BLaER1 (cell line): ENCODE measurements at regions not wholly inside any gene's neighbourhood (a gene's known extent, or its start where the extent isn't known, plus 50 kb on each side); places are given as distances from the start of the nearest gene placed in this dataset.
"Not testable (repeated sequence)": the region's sequence is repeated elsewhere in the genome, so short reads cannot be mapped to it uniquely, and the experiment has no call there.

Experiments used
- H3K27ac ChIP-seq: shearing (Covaris generic); formaldehyde crosslinking; 2 replicates; pipeline ENCODE4 v1.8.1; 2022
- H3K27me3 ChIP-seq: shearing (Covaris generic); formaldehyde crosslinking; 2 replicates; pipeline ENCODE4 v1.8.1; 2022
- H3K36me3 ChIP-seq: shearing (Covaris generic); formaldehyde crosslinking; 2 replicates; pipeline ENCODE4 v1.8.1; 2022
- H3K4me1 ChIP-seq: shearing (Covaris generic); formaldehyde crosslinking; 2 replicates; pipeline ENCODE4 v1.8.1; 2022
- H3K4me2 ChIP-seq: shearing (Covaris generic); formaldehyde crosslinking; 2 replicates; pipeline ENCODE4 v1.8.1; 2022
- H3K4me3 ChIP-seq: shearing (Covaris generic); formaldehyde crosslinking; 2 replicates; pipeline ENCODE4 v1.8.1; 2022
- H3K9ac ChIP-seq: shearing (Covaris generic); formaldehyde crosslinking; 2 replicates; pipeline ENCODE4 v1.8.1; 2022
- H3K9me3 ChIP-seq: shearing (Covaris generic); formaldehyde crosslinking; 2 replicates; pipeline ENCODE4 v1.8.1; 2022
- H4K20me1 ChIP-seq: shearing (Covaris generic); formaldehyde crosslinking; 2 replicates; pipeline ENCODE4 v1.8.1; 2022
- Cebpa-rat ChIP-seq: shearing (Covaris generic); IDR thresholded peaks from 2 replicates; pipeline ENCODE4 v1.8.1; 2022

DNA sequence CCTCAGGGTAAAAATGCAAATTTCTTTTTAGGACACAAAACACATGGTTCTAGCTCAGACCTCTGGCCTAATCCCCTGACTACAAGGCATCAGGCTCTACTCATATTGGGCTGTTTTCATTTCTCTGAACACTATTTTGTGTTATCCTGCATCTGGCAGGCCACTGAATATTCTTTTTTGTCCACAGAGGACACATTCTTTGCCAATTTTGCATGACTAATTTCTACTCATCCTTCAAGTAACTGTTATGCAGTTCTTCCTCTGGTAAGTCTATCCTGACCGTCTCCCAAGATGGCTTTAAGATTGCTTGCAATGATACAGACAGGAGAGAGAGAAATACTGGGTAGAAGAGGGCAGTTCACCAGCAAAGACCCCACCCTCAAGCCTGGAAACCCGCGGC is 107.6 kb upstream of the RGPD4 start:
- Histone ChIP-seq H3K4me3 (no peak overlapping the region), H3K27ac (no peak overlapping the region), H3K27me3 (no peaks in the 10 kb centered on the region), H4K20me1 (no peaks in the 10 kb centered on the region), H3K9ac (no peak overlapping the region), H3K4me2 (no peak overlapping the region), H3K4me1 (no peaks in the 10 kb centered on the region), H3K9me3 (no peaks in the 10 kb centered on the region), H3K36me3 (no peaks in the 10 kb centered on the region)
- no peak for TF ChIP-seq Cebpa-rat

DNA sequence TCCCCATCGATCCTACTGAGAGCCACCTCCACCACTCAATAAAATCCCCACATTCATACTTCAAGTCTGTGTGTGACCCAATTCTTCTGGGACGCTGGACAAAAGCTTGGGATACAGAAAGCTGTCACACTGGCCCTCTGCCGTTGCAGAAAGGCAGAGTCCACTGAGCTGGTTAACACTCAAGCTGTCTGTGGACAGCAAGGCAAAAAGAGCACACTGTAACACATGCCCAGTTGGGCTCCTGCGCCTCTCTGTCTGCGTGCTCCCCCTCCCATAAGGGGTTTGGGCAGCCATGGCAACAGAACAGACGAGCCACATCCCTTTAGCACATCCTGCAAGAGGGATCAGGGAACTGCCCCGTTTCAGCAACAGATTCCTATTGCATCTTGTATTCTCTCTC is 106.9 kb upstream of the RGPD4 start:
- H3K9me3 ChIP-seq, result no peaks in the 10 kb centered on the region
- H4K20me1 ChIP-seq, result no peaks in the 10 kb centered on the region
- no peak for TF ChIP-seq Cebpa-rat
- H3K27me3 ChIP-seq, result no peaks in the 10 kb centered on the region
- H3K27ac ChIP-seq, result no peak overlapping the region
- H3K9ac ChIP-seq, result no peak overlapping the region
- H3K4me3 ChIP-seq, result no peak overlapping the region
- no peaks in the 10 kb centered on the region for H3K36me3 ChIP-seq
- no peak overlapping the region for H3K4me2 ChIP-seq
- H3K4me1 ChIP-seq, result no peaks in the 10 kb centered on the region

DNA sequence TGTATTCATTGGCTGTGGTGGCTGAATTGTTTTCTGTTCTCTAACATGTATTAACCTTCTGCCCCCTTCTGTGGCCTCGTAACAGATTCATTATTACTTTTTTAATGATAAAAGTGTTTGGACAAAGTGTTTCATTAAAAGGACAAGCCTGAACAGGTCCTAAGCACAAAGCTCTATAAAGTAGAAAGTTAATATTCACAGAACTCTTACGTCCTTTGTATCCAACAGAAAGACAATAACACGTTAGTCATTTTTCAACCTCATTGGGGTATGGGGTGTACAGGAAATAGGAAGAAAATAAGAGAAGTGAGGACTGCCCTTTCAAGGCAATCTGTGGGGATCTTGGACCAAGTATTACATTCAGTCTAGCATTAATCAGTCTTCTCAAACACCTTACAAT is 105.5 kb upstream of the RGPD4 start:
- no peak overlapping the region for H3K4me2 ChIP-seq
- H3K4me3 ChIP-seq, result no peak overlapping the region
- no peaks in the 10 kb centered on the region for H3K27me3 ChIP-seq
- H3K9ac ChIP-seq, result no peak overlapping the region
- no peaks in the 10 kb centered on the region for H4K20me1 ChIP-seq
- TF ChIP-seq Cebpa-rat, result no peak
- no peak overlapping the region for H3K27ac ChIP-seq
- H3K9me3 ChIP-seq, result no peaks in the 10 kb centered on the region
- no peaks in the 10 kb centered on the region for H3K4me1 ChIP-seq
- H3K36me3 ChIP-seq, result no peaks in the 10 kb centered on the region

DNA sequence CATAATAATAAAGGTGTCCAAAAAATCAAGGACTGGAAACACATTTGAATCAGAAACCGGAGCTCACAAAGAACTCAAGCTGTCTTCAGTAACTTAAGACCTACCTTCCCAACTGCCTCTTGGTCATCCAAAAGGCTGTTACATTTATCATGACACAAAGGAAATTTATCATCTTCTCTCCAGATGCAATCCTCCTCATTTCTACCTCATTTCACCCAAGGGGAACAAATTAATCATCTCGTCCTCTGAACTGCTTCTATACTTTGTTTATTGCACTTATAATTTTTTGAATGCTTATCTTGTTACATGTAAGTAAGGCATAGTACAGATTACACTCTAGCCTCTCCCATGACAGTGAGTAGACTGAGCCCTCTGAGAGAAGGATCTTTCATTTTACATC is 105.1 kb upstream of the RGPD4 start:
- TF ChIP-seq Cebpa-rat, result no peak
- H3K4me3 ChIP-seq, result no peak overlapping the region
- no peaks in the 10 kb centered on the region for H3K9me3 ChIP-seq
- no peaks in the 10 kb centered on the region for H3K36me3 ChIP-seq
- no peak overlapping the region for H3K27ac ChIP-seq
- no peak overlapping the region for H3K4me2 ChIP-seq
- H3K4me1 ChIP-seq, result no peaks in the 10 kb centered on the region
- H3K27me3 ChIP-seq, result no peaks in the 10 kb centered on the region
- H4K20me1 ChIP-seq, result no peaks in the 10 kb centered on the region
- no peak overlapping the region for H3K9ac ChIP-seq

DNA sequence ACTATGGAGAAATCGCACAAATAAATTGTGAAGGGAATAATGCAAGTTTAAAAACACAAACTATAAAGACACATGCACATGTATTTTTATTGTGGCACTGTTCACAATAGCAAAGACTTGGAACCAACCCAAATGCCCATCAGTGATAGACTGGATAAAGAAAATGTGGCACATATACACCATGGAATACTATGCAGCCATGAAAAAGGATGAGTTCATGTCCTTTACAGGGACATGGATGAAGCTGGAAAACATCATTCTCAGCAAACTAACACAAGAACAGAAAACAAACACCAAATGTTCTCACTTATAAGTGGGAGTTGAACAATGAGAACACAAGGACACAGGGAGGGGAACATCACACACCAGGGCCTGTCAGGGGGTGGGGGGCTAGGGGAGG is 100.9 kb upstream of the RGPD4 start:
- not testable (repeated sequence) for H3K36me3 ChIP-seq, H3K9me3 ChIP-seq, H3K27ac ChIP-seq, H4K20me1 ChIP-seq, H3K27me3 ChIP-seq, H3K4me1 ChIP-seq, H3K4me3 ChIP-seq, H3K9ac ChIP-seq, H3K4me2 ChIP-seq

DNA sequence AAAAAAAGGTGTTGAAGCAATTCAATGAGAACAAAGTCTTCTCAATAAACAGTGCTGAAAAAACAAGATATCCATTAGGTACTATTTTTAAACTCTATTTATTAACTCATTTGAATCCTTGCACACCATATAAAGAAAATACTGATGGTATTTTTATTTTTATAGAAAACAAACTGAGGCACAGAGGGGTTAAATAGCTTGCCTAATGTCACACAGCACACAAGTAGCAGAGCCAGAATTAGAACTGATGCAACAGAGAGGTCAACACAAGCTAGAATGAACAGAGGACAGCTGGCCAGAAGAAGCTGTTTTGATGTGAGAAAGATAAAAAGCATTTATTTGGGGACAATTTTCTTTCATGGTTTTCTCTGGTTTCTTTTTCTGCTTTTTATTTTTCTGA is 99.4 kb upstream of the RGPD4 start:
- Histone ChIP-seq H4K20me1 (no peaks in the 10 kb centered on the region), H3K9me3 (no peaks in the 10 kb centered on the region), H3K27me3 (no peaks in the 10 kb centered on the region), H3K36me3 (no peaks in the 10 kb centered on the region), H3K4me3 (no peak overlapping the region), H3K4me2 (no peak overlapping the region), H3K27ac (no peak overlapping the region), H3K4me1 (no peaks in the 10 kb centered on the region), H3K9ac (no peak overlapping the region)
- TF ChIP-seq Cebpa-rat, result no peak

DNA sequence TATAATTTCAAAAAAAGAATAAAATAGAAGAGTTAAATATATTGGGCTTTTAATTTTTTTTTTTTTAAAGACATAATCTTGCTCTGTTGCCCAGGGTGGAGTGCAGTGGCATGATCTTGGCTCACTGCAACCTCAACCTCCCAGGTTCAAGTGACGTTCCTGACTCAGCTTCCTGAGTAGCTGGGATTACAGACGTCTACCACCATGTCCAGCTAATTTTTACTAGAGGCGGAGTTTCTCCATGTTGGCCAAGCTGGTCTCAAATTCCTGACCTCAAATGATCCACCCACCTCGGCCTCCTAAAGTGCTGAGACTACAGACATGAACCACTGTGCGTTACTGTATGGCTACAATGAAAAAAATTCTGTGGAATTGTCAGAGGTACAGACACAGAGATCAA is 98.1 kb upstream of the RGPD4 start:
- Histone ChIP-seq H3K4me3 (no peak overlapping the region), H3K27me3 (no peaks in the 10 kb centered on the region), H3K36me3 (no peaks in the 10 kb centered on the region), H3K4me1 (no peaks in the 10 kb centered on the region), H3K9me3 (no peaks in the 10 kb centered on the region), H3K27ac (no peak overlapping the region), H4K20me1 (no peaks in the 10 kb centered on the region), H3K9ac (no peak overlapping the region), H3K4me2 (no peak overlapping the region)
- no peak for TF ChIP-seq Cebpa-rat

DNA sequence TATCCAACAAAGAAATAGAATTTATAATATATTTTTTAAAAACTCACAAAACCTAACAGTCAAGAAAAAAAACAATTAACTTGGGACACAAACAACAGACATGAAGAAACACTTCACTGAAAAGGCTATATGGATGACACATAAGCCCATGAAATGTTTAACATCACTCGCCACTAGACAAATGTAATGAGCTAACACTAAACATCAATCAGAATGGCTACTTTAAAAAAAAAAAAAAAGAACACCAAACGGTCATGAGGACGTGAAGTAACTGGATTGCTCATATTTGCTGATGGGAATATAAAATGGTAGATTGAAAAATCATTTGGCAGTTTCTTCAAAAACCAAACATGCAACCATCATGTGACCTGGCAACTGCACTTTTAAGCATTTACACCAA is 97.3 kb upstream of the RGPD4 start:
- Histone ChIP-seq H3K27ac (no peak overlapping the region), H3K4me1 (no peaks in the 10 kb centered on the region), H3K36me3 (no peaks in the 10 kb centered on the region), H3K9ac (no peak overlapping the region), H3K4me3 (no peak overlapping the region), H3K4me2 (no peak overlapping the region), H3K27me3 (no peaks in the 10 kb centered on the region), H3K9me3 (no peaks in the 10 kb centered on the region), H4K20me1 (no peaks in the 10 kb centered on the region)
- no peak for TF ChIP-seq Cebpa-rat

DNA sequence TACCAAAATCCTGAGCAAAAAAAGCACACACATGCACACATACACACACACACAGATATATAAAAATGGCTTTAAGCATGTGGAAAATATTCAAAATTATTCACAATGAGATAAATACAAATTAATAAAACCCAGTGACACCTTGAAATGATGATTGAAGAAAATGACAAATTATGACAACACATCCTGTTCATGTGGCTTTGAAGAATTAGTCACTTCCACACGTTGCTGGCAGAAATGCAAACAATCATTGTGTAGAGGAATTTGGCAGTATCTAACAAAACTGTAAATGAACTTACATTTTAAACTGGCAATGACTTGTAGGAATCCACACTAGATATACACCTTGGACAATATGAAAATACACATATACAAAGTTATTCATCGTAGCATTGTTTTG is 95.8 kb upstream of the RGPD4 start:
- TF ChIP-seq Cebpa-rat, result no peak
- Histone ChIP-seq H3K9ac (no peak overlapping the region), H3K27me3 (no peaks in the 10 kb centered on the region), H3K9me3 (no peaks in the 10 kb centered on the region), H4K20me1 (no peaks in the 10 kb centered on the region), H3K4me1 (no peaks in the 10 kb centered on the region), H3K4me2 (no peak overlapping the region), H3K27ac (no peak overlapping the region), H3K36me3 (no peaks in the 10 kb centered on the region), H3K4me3 (no peak overlapping the region)

DNA sequence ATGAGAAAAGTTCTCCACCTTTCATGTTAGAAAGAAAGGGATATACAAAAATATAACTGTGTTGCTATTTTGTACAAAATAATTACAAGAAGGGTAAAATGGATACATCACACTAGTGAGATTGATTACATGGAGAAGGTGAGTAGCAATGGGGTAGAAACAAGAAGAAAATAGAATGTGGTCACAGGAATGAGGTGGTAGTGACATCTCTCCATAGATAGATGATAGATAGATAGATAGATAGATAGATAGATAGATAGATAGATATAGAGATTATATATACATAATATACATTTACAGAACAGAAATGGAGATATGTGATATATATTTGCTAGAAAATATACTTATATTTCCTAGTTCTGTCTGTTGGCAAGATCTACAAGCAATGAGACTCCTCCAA is 95.3 kb upstream of the RGPD4 start:
- Histone ChIP-seq H3K4me1 (no peaks in the 10 kb centered on the region), H3K4me2 (no peak overlapping the region), H3K9ac (no peak overlapping the region), H3K36me3 (no peaks in the 10 kb centered on the region), H3K9me3 (no peaks in the 10 kb centered on the region), H3K27me3 (no peaks in the 10 kb centered on the region), H3K27ac (no peak overlapping the region), H4K20me1 (no peaks in the 10 kb centered on the region), H3K4me3 (no peak overlapping the region)
- no peak for TF ChIP-seq Cebpa-rat

DNA sequence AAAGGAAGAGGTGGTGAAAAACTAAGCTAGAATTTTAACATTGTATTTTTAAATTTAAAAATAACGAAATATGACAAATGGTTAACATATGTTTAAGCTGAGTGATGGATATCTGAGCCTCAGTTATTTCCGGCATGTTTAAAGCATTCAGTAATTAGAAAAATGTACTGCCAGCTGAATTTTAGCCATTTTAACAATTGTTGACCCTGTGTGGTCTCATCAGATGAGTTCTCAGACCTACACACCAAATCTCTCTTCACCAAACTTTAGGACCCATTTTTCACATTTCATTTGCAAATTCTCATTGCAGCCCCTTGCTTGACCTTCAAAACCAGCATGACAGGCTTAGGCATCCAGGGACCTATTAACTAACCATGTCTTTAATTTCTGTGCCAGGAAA is 91.5 kb upstream of the RGPD4 start:
- Histone ChIP-seq H3K4me2 (no peak overlapping the region), H3K27ac (no peak overlapping the region), H3K9ac (no peak overlapping the region), H3K9me3 (no peaks in the 10 kb centered on the region), H4K20me1 (no peaks in the 10 kb centered on the region), H3K27me3 (no peaks in the 10 kb centered on the region), H3K4me3 (no peak overlapping the region), H3K36me3 (no peaks in the 10 kb centered on the region), H3K4me1 (no peaks in the 10 kb centered on the region)
- TF ChIP-seq Cebpa-rat, result no peak
